B cell (primary cell): ENCODE measurements at regions not wholly inside any gene's neighbourhood (a gene's known extent, or its start where the extent isn't known, plus 50 kb on each side); places are given as distances from the start of the nearest gene placed in this dataset.

Experiments
- EZH2 ChIP-seq: IDR thresholded peaks from 2 replicates; pipeline ENCODE4 v1.6.1; 2012; ENCODE audit warnings: borderline replicate concordance, low read depth, mild to moderate bottlenecking, moderate library complexity, low read length; ENCODE audit not compliant: insufficient read depth, poor library complexity, severe bottlenecking
- TF ChIP-seq, protein P1 (sequence below): fragments of 200-600 bp; IDR thresholded peaks from one replicate; pipeline ENCODE4 v1.8.0; 2022; ENCODE audit warnings: antibody characterized with exemption, mild to moderate bottlenecking

DNA sequence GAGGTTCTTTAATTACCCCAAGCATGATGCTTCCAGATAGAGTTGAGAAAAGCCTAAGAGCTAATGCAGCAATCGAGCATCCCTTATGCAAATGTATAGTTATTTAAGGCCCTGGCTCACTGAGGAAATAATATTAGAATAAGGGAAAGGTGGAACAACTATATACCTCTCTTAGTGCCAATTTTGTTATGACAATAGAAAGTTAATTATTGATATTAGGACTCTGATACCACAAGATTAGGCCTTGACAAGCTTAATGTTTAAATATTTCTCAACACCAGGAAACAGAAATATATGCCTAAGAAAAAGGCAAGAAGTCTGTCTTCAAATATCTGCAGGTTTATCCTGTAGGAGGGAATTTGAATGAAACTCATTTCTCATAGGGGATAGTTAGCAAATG lies 371.0 kb downstream of the PRELID2 start:
- TF ChIP-seq, protein P1, sequence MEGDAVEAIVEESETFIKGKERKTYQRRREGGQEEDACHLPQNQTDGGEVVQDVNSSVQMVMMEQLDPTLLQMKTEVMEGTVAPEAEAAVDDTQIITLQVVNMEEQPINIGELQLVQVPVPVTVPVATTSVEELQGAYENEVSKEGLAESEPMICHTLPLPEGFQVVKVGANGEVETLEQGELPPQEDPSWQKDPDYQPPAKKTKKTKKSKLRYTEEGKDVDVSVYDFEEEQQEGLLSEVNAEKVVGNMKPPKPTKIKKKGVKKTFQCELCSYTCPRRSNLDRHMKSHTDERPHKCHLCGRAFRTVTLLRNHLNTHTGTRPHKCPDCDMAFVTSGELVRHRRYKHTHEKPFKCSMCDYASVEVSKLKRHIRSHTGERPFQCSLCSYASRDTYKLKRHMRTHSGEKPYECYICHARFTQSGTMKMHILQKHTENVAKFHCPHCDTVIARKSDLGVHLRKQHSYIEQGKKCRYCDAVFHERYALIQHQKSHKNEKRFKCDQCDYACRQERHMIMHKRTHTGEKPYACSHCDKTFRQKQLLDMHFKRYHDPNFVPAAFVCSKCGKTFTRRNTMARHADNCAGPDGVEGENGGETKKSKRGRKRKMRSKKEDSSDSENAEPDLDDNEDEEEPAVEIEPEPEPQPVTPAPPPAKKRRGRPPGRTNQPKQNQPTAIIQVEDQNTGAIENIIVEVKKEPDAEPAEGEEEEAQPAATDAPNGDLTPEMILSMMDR = no peak
- no peak for TF ChIP-seq EZH2
